H1 (cell line): ENCODE measurements at regions not wholly inside any gene's neighbourhood (a gene's known extent, or its start where the extent isn't known, plus 50 kb on each side); places are given as distances from the start of the nearest gene placed in this dataset.

Source experiments
- BACH1 ChIP-seq: IDR thresholded peaks from 2 replicates; pipeline ENCODE4 v1.6.1; 2012; ENCODE audit warnings: low read length, improper control_type of control experiment
- CEBPB ChIP-seq: IDR thresholded peaks from 2 replicates; pipeline ENCODE4 v1.6.1; 2012; ENCODE audit warnings: low read depth, low read length
- CHD1 ChIP-seq: IDR thresholded peaks from 2 replicates; pipeline ENCODE4 v1.6.1; 2012; ENCODE audit warnings: low read depth, low read length, improper control_type of control experiment
- CHD2 ChIP-seq: IDR thresholded peaks from 2 replicates; pipeline ENCODE4 v1.6.1; 2012; ENCODE audit warnings: low read length, improper control_type of control experiment
- CTCF ChIP-seq, 3 experiments: IDR thresholded peaks; 1 replicate in 2 of 3; 2 replicates in 1 of 3; pipeline versions ENCODE4 v1.5.1 to v1.6.1; 2011; ENCODE audit warnings: low read length in 3 of 3, mild to moderate bottlenecking in 3 of 3, inconsistent platforms in 2 of 3, low read depth in 1 of 3, moderate library complexity in 1 of 3; ENCODE audit not compliant: insufficient read depth in 1 of 3; ENCODE audit errors: control extremely low read depth in 1 of 3
- FOSL1 ChIP-seq: IDR thresholded peaks from 2 replicates; pipeline ENCODE4 v1.6.1; 2011; ENCODE audit warnings: mild to moderate bottlenecking, low read depth, low read length, moderate library complexity; ENCODE audit not compliant: insufficient read depth
- GABPA ChIP-seq: IDR thresholded peaks from 2 replicates; pipeline ENCODE4 v1.6.1; 2011; ENCODE audit warnings: mild to moderate bottlenecking, low read length, moderate library complexity, borderline replicate concordance; ENCODE audit not compliant: insufficient read depth
- MAX ChIP-seq: IDR thresholded peaks from 2 replicates; pipeline ENCODE4 v1.6.1; 2012; ENCODE audit warnings: inconsistent platforms
- POLR2AphosphoS5 ChIP-seq: IDR thresholded peaks from 2 replicates; pipeline ENCODE4 v1.6.1; 2011; ENCODE audit warnings: low read depth, low read length
- RAD21 ChIP-seq, 2 experiments: IDR thresholded peaks in 1 of 2; conservative IDR thresholded peaks in 1 of 2; 2 replicates each; pipeline ENCODE4 v1.6.1; 2011; ENCODE audit warnings: low read depth in 2 of 2, low read length in 2 of 2, improper control_type of control experiment in 1 of 2, inconsistent platforms in 1 of 2, mild to moderate bottlenecking in 1 of 2, moderate library complexity in 1 of 2
- SUZ12 ChIP-seq: fragments of 200-600 bp; sonication (generic); IDR thresholded peaks from 2 replicates; pipeline ENCODE4 v1.6.1; 2012; ENCODE audit warnings: mild to moderate bottlenecking, inconsistent platforms, low read length, moderate library complexity, mixed read lengths
- USF2 ChIP-seq: IDR thresholded peaks from 2 replicates; pipeline ENCODE4 v1.6.1; 2011; ENCODE audit warnings: low read length, improper control_type of control experiment

DNA sequence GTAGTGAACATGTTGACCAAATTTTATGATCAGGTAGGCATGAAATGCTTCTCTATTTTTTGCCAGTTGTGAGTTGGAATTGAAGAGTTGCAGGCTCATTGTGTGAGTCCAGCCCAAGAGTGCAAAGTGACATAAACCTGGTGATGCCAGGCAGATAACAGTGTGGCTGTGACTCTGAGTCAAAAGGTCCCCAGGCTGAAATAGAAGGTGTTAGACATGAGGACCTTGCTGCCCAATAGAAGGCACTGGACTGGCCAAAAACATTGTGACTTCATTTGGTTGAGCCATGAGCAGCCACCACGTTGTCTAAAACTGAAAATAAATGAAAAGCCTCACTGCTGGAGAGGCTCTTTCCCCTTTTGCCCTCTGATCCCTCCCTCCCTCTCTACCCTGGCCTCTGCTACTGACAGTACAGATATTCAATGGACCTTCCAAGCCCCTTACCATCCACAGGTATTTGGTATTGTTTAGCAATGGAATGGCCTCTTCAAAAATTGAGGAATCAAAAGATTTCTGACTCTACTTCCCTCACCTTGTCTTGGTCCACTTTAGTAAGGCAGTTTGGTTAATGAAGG lies 67.8 kb upstream of the ABCD3 start:
- no peak for TF ChIP-seq CEBPB
- no peak for TF ChIP-seq CTCF (IDR thresholded peaks at IDR 0.05; ENCODE audit: control extremely low read depth in 1 of 3, insufficient read depth in 1 of 3, low read depth in 1 of 3, low read length in 3 of 3)
- no peak for TF ChIP-seq GABPA
- no peak for TF ChIP-seq RAD21 (IDR thresholded peaks at IDR 0.05 in 1 of 2, conservative IDR thresholded peaks at IDR 0.05 in 1 of 2; ENCODE audit: low read depth in 2 of 2, low read length in 2 of 2)
- no peak for TF ChIP-seq USF2
- TF ChIP-seq SUZ12 = no peak
- no peak for TF ChIP-seq FOSL1
- TF ChIP-seq POLR2AphosphoS5 = no peak
- no peak for TF ChIP-seq CHD2
- no peak for TF ChIP-seq BACH1
- no peak for TF ChIP-seq CHD1
- no peak for TF ChIP-seq MAX
